Lower lobe of right lung (tissue), 2 donors: ENCODE measurements at regions not wholly inside any gene's neighbourhood (a gene's known extent, or its start where the extent isn't known, plus 50 kb on each side); places are given as distances from the start of the nearest gene placed in this dataset.
"Not testable (repeated sequence)": the region's sequence is repeated elsewhere in the genome, so short reads cannot be mapped to it uniquely, and the experiment has no call there.

Source experiments
- ATAC-seq, 2 donors: fragments of 200-7000 bp; cut with Tn5 transposase; one replicate each; pipeline ENCODE4 v1.9.1; 2020 to 2022; ENCODE audit warnings: mild to moderate bottlenecking in 2 of 2, moderate library complexity in 2 of 2
- DNase-seq: peaks from one replicate; pipeline ENCODE4 v3.0.0-alpha.2; 2020
- H3K27ac ChIP-seq: fragments of 200-600 bp; one replicate; pipeline ENCODE4 v1.8.0; 2022
- H3K27me3 ChIP-seq: fragments of 200-600 bp; one replicate; pipeline ENCODE4 v1.8.0; 2022; ENCODE audit warnings: low read depth
- H3K36me3 ChIP-seq: fragments of 200-600 bp; one replicate; pipeline ENCODE4 v1.8.0; 2022; ENCODE audit warnings: mild to moderate bottlenecking
- H3K4me1 ChIP-seq: fragments of 200-600 bp; one replicate; pipeline ENCODE4 v1.8.0; 2022
- H3K4me3 ChIP-seq: fragments of 200-600 bp; one replicate; pipeline ENCODE4 v1.8.0; 2022; ENCODE audit warnings: mild to moderate bottlenecking
- H3K9me3 ChIP-seq: fragments of 200-600 bp; one replicate; pipeline ENCODE4 v1.8.0; 2022
- intact Hi-C: fragments of 100-400 bp; cut with DNase I; formaldehyde crosslinking; loops from one replicate; pipeline ENCODE4 v1.11.0; 2022
- TF ChIP-seq, protein P1 (sequence below): fragments of 200-600 bp; IDR thresholded peaks from one replicate; pipeline ENCODE4 v1.8.0; 2022; ENCODE audit warnings: antibody characterized with exemption, mild to moderate bottlenecking
- donor health status: DM: no; HTN: yes; CAD: no; lungs with severe emphysema.

- H3K27ac ChIP-seq: no peak overlapping the region
- no peak overlapping the region for H3K4me3 ChIP-seq
- H3K9me3 ChIP-seq: no peaks in the 10 kb centered on the region
- DNase-seq (no peak), ATAC-seq (no peak)
- intact Hi-C loops: no loop called here
- TF ChIP-seq, protein P1, sequence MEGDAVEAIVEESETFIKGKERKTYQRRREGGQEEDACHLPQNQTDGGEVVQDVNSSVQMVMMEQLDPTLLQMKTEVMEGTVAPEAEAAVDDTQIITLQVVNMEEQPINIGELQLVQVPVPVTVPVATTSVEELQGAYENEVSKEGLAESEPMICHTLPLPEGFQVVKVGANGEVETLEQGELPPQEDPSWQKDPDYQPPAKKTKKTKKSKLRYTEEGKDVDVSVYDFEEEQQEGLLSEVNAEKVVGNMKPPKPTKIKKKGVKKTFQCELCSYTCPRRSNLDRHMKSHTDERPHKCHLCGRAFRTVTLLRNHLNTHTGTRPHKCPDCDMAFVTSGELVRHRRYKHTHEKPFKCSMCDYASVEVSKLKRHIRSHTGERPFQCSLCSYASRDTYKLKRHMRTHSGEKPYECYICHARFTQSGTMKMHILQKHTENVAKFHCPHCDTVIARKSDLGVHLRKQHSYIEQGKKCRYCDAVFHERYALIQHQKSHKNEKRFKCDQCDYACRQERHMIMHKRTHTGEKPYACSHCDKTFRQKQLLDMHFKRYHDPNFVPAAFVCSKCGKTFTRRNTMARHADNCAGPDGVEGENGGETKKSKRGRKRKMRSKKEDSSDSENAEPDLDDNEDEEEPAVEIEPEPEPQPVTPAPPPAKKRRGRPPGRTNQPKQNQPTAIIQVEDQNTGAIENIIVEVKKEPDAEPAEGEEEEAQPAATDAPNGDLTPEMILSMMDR: no peak
- H3K36me3 ChIP-seq: no peaks in the 10 kb centered on the region
- H3K27me3 ChIP-seq: no peaks in the 10 kb centered on the region
- no peaks in the 10 kb centered on the region for H3K4me1 ChIP-seq
Measured at GRCh38 chr6:99148111-99148510, 200.4 kb upstream of the FBXL4 start.

DNA sequence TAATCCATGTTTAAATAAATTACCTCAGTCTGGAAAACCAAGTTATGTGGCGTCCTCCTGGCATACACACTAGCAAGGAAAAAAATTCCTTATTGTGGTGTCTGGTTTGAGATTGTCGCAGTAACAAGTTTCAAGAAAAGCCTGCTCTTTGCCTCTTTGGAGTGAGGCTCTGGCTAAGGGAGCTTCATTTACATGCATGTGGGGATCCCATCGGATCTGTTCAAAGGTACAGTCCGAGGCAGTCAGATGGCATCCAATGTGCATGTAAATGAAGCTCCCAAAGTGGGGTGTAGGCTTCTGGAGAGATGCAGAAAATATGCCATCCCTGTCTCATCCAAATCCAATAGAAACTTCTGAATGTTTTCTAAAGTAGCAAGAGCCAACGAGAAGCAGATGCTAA is 199.5 kb upstream of the FBXL4 start:
- DNase-seq (no peak), ATAC-seq (no peak)
- Histone ChIP-seq H3K36me3 (no peaks in the 10 kb centered on the region), H3K4me1 (no peaks in the 10 kb centered on the region), H3K27me3 (no peaks in the 10 kb centered on the region), H3K4me3 (no peak overlapping the region), H3K27ac (no peak overlapping the region), H3K9me3 (no peaks in the 10 kb centered on the region)
- intact Hi-C loops: no loop called here
- TF ChIP-seq, protein P1: no peak

GRCh38 chr6:99146711-99147110 is 199.0 kb upstream of the FBXL4 start:
- Histone ChIP-seq H3K27ac (no peak overlapping the region), H3K9me3 (no peaks in the 10 kb centered on the region), H3K4me3 (no peak overlapping the region), H3K36me3 (no peaks in the 10 kb centered on the region), H3K4me1 (no peaks in the 10 kb centered on the region), H3K27me3 (no peaks in the 10 kb centered on the region)
- DNase-seq (no peak), ATAC-seq (no peak)
- TF ChIP-seq, protein P1: no peak
- intact Hi-C loops: no loop called here

GRCh38 chr6:99145738-99146137 is 198.0 kb upstream of the FBXL4 start:
- DNase-seq (no peak), ATAC-seq (no peak)
- Histone ChIP-seq H3K4me3 (no peak overlapping the region), H3K27me3 (no peaks in the 10 kb centered on the region), H3K27ac (no peak overlapping the region), H3K4me1 (no peaks in the 10 kb centered on the region), H3K9me3 (no peaks in the 10 kb centered on the region), H3K36me3 (no peaks in the 10 kb centered on the region)
- intact Hi-C loops: no loop called here
- TF ChIP-seq, protein P1: no peak

- Histone ChIP-seq H3K4me1 (no peaks in the 10 kb centered on the region), H3K27ac (no peak overlapping the region), H3K36me3 (no peaks in the 10 kb centered on the region), H3K9me3 (no peaks in the 10 kb centered on the region), H3K27me3 (no peaks in the 10 kb centered on the region), H3K4me3 (no peak overlapping the region)
- ATAC-seq (no peak), DNase-seq (no peak)
- TF ChIP-seq, protein P1: no peak
- intact Hi-C loops: no loop called here
Measured at GRCh38 chr6:99143108-99143861, 195.5 kb upstream of the FBXL4 start.

DNA sequence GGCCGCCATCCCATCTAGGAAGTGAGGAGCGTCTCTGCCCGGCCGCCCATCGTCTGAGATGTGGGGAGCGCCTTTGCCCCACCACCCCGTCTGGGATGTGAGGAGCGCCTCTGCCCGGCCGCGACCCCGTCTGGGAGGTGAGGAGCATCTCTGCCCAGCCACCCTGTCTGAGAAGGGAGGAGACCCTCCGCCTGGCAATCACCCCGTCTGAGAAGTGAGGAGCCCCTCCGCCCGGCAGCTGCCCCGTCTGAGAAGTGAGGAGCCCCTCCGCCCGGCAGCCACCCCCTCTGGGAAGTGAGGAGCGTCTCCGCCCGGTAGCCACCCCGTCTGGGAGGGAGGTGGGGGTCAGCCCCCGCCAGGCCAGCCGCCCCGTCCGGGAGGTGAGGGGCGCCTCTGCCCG is 194.2 kb upstream of the FBXL4 start:
- H3K4me3 ChIP-seq, intact Hi-C loops, H3K36me3 ChIP-seq, H3K27me3 ChIP-seq, ATAC-seq, H3K27ac ChIP-seq, H3K4me1 ChIP-seq, DNase-seq, H3K9me3 ChIP-seq: not testable (repeated sequence)
